ENCODE measurements at regions not wholly inside any gene's neighbourhood (a gene's known extent, or its start where the extent isn't known, plus 50 kb on each side); places are given as distances from the start of the nearest gene placed in this dataset.
"Not testable (repeated sequence)": the region's sequence is repeated elsewhere in the genome, so short reads cannot be mapped to it uniquely, and the experiment has no call there.

DNA sequence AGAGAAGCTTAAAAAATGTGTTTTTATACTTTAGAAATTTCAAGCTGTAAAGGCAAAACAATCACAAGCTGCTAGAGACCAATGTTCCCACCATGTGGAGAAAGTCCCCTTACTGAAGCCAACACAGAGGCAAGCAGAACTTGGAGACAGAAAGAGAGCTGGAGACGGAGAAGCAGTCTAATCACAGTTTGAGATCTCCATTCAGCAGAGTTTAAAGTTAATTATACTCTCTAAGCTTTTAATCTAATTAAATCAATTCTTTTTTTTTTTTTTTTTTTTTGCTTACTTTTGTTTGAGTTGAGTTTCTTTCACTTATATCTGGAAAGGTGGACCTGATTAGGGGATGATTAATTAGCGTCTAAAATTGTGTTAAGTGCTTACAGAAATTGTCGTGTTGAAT lies 1534.3 kb downstream of the MAT2B start:
- POLR2A ChIA-PET, result interaction anchor here (0.7 kb wide), 1 partner anchor 24 kb away, joined by 7 read pairs; no protein-coding TSS in a partner anchor
- no peak for DNase-seq (ENCODE audit: low spot score)
- Histone ChIP-seq H3K9me2 (ENCODE audit: insufficient read depth, low read length) (no peaks in the 10 kb centered on the region), H3K79me2 (ENCODE audit: insufficient read depth, low read depth, low read length) (no peaks in the 10 kb centered on the region), H3K4me3 (ENCODE audit: low read depth, low read length, poor library complexity, severe bottlenecking) (no peak overlapping the region), H3K4me1 (ENCODE audit: insufficient read depth, low read length, poor library complexity, severe bottlenecking) (no peaks in the 10 kb centered on the region), H3K36me3 (ENCODE audit: insufficient read depth, low read length) (no peaks in the 10 kb centered on the region), H3K27ac (ENCODE audit: low read depth, low read length, poor library complexity, severe bottlenecking) (no peak overlapping the region), H2AFZ (ENCODE audit: low read length) (no peak overlapping the region), H3K9me3 (ENCODE audit: low read length) (no peaks in the 10 kb centered on the region), H3K4me2 (ENCODE audit: low read length) (no peak overlapping the region), H4K20me1 (ENCODE audit: insufficient read depth, low read length) (no peaks in the 10 kb centered on the region)
- TF ChIP-seq EZH2phosphoT487 (IDR thresholded peaks at IDR 0.05; ENCODE audit: borderline replicate concordance, low read depth, low read length) (no peak), CTCF (conservative IDR thresholded peaks at IDR 0.05; ENCODE audit: low read length) (no peak)
- CTCF ChIA-PET (ENCODE audit: unreplicated experiment), result no interaction called here
- intact Hi-C loops (cut with micrococcal nuclease; ENCODE audit: unreplicated experiment), result no loop called here
- BruUV-seq (replicated peaks), result no TSS peak

DNA sequence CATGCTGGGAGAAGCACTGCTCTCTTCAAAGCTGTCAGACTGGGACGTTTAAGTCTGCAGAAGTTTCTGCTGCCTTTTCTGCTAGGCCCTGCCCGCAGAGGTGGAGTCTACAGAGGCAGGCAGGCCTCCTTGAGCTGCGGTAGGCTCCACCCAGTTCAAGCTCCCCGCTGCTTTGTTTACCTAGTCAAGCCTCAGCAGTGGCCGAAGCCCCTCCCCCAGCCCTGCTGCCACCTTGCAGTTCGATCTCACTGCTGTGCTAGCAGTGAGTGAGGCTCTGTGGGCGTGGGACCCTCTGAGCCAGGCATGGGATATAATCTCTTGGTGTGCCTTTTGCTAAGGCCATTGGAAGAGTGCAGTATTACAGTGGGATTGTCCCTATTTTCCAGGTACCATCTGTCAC lies 1540.5 kb downstream of the MAT2B start:
- not testable (repeated sequence) for BruUV-seq (replicated peaks)

GRCh38 chr5:165055476-165055875 lies 1550.1 kb downstream of the MAT2B start:
- Histone ChIP-seq H3K4me2 (ENCODE audit: low read length) (no peak overlapping the region), H3K4me1 (ENCODE audit: insufficient read depth, low read length, poor library complexity, severe bottlenecking) (no peaks in the 10 kb centered on the region), H3K9me3 (ENCODE audit: low read length) (no peaks in the 10 kb centered on the region), H4K20me1 (ENCODE audit: insufficient read depth, low read length) (no peaks in the 10 kb centered on the region), H3K4me3 (ENCODE audit: low read depth, low read length, poor library complexity, severe bottlenecking) (no peak overlapping the region), H3K27ac (ENCODE audit: low read depth, low read length, poor library complexity, severe bottlenecking) (no peak overlapping the region), H3K9me2 (ENCODE audit: insufficient read depth, low read length) (no peaks in the 10 kb centered on the region), H2AFZ (ENCODE audit: low read length) (no peak overlapping the region), H3K36me3 (ENCODE audit: insufficient read depth, low read length) (no peaks in the 10 kb centered on the region), H3K79me2 (ENCODE audit: insufficient read depth, low read depth, low read length) (no peaks in the 10 kb centered on the region)
- CTCF ChIA-PET (ENCODE audit: unreplicated experiment), result no interaction called here
- no TSS peak for BruUV-seq (replicated peaks)
- TF ChIP-seq CTCF (conservative IDR thresholded peaks at IDR 0.05; ENCODE audit: low read length) (no peak), EZH2phosphoT487 (IDR thresholded peaks at IDR 0.05; ENCODE audit: borderline replicate concordance, low read depth, low read length) (no peak)
- POLR2A ChIA-PET, result no interaction called here
- intact Hi-C loops (cut with micrococcal nuclease; ENCODE audit: unreplicated experiment), result no loop called here
- no peak for DNase-seq (ENCODE audit: low spot score)

More for the DNA sequence above, 1540.5 kb downstream of the MAT2B start:
- H2AFZ ChIP-seq (ENCODE audit: low read length); DNase-seq (ENCODE audit: low spot score); H3K36me3 ChIP-seq (ENCODE audit: insufficient read depth, low read length); H4K20me1 ChIP-seq (ENCODE audit: insufficient read depth, low read length); H3K4me3 ChIP-seq (ENCODE audit: low read depth, low read length, poor library complexity, severe bottlenecking); H3K9me2 ChIP-seq (ENCODE audit: insufficient read depth, low read length); H3K79me2 ChIP-seq (ENCODE audit: insufficient read depth, low read depth, low read length); intact Hi-C loops (cut with micrococcal nuclease; ENCODE audit: unreplicated experiment); H3K4me2 ChIP-seq (ENCODE audit: low read length); H3K27ac ChIP-seq (ENCODE audit: low read depth, low read length, poor library complexity, severe bottlenecking); POLR2A ChIA-PET; H3K4me1 ChIP-seq (ENCODE audit: insufficient read depth, low read length, poor library complexity, severe bottlenecking); H3K9me3 ChIP-seq (ENCODE audit: low read length); CTCF ChIA-PET (ENCODE audit: unreplicated experiment): not testable (repeated sequence)
